NT2/D1 (cell line): ENCODE measurements at regions not wholly inside any gene's neighbourhood (a gene's known extent, or its start where the extent isn't known, plus 50 kb on each side); places are given as distances from the start of the nearest gene placed in this dataset.

Experiments used
- SUZ12 ChIP-seq: IDR thresholded peaks from 2 replicates; pipeline ENCODE4 v1.6.1; 2011; ENCODE audit not compliant: insufficient read length, insufficient read depth; ENCODE audit errors: extremely low read depth
- YY1 ChIP-seq: IDR thresholded peaks from 2 replicates; pipeline ENCODE4 v1.6.1; 2011; ENCODE audit not compliant: insufficient read length, insufficient read depth
- ZNF274 ChIP-seq: IDR thresholded peaks from 2 replicates; pipeline ENCODE4 v1.6.1; 2011; ENCODE audit warnings: mild to moderate bottlenecking, low read depth, low read length

- TF ChIP-seq ZNF274 (no peak), SUZ12 (no peak), YY1 (no peak)
Observed at GRCh38 chr18:44214396-44214795, 466.3 kb upstream of the SETBP1 start.
